ENCODE measurements at regions not wholly inside any gene's neighbourhood (a gene's known extent, or its start where the extent isn't known, plus 50 kb on each side); places are given as distances from the start of the nearest gene placed in this dataset.
"Not testable (repeated sequence)": the region's sequence is repeated elsewhere in the genome, so short reads cannot be mapped to it uniquely, and the experiment has no call there.

- no peak for DNase-seq (ENCODE audit: low spot score)
Measured at GRCh38 chr6:13874191-13874549, 50.6 kb upstream of the RNF182 start.

- no peak for DNase-seq (ENCODE audit: low spot score)
Measured at GRCh38 chr6:13873288-13874190, 51.2 kb upstream of the RNF182 start.

GRCh38 chr6:13872681-13873080 is 52.1 kb upstream of the RNF182 start:
- no peak for DNase-seq (ENCODE audit: low spot score)

GRCh38 chr6:13872006-13872405 is 52.7 kb upstream of the RNF182 start:
- DNase-seq (ENCODE audit: low spot score): not testable (repeated sequence)

DNA sequence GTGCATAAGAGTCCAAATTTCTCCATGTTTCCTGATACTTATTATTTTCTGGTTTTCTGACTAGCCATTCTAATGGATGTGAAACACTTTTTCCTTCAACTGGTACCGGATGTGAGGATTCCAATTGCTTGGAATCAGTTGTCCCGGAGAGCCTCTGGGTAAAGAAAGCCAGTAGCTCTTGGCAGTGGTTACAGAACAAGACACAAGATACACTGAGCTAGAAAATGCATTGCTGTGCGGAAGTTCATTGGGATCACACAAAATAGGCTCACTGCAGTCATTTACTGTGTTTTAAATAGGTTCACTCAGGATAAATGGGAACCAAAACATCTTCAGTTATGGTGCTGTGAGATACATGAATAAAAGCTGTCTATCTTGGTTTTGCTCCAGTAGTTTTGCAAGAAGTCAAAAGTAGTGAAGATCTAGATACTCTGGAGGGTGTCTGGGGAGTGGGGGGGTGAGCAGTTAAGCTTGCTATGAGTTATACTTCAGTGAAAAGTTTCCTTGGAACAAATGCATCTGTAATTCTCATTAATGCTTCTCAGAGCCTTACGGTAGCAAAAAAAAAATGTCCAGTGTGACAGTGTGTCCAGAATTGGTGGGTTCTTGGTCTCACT is 54.4 kb upstream of the RNF182 start:
- DNase-seq (ENCODE audit: low spot score): peak; percentile 9

DNA sequence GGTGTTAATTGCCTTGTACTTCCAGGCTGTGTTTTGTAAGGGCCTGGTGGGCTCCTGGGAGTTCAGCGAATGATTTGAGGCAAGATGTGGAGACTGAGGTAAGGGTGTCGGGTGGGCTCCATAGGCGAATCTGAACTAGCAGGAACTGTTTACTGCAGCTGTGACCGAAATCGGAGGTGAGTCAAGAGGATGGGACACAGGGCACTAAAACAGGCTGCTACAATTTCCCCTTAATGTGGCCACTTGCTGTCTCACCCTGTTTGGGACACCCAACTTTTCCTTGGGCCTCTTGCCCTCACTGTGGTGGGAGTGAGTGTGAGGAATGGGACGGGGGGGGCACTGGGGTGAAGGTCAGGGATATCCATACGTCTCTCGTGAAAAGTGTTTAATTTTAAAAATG is 53.9 kb upstream of the MCUR1 start:
- DNase-seq (ENCODE audit: low spot score): no peak

GRCh38 chr6:13866301-13866700 is 51.9 kb upstream of the MCUR1 start:
- DNase-seq (ENCODE audit: low spot score): no peak

DNA sequence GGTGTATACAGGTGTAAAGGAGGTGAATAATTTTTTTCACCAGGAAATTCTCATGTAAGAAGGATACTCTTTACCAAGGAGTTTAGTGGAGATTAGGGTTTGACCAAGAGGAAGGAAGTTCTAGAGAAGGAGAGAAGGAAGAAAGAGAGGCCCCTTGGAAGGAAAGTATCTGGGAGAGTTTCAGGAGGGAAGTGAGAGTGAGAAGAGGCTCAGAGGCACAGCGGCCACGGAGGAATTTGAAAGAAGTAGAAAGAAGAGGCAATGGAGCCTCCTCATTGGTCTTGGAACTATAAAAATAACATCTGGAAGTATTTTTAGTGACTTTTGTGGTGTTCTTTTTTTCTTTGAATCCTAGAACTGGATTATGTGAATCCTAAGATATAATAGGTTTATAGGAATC is 50.8 kb upstream of the MCUR1 start:
- DNase-seq (ENCODE audit: low spot score): peak; percentile 47

DNA sequence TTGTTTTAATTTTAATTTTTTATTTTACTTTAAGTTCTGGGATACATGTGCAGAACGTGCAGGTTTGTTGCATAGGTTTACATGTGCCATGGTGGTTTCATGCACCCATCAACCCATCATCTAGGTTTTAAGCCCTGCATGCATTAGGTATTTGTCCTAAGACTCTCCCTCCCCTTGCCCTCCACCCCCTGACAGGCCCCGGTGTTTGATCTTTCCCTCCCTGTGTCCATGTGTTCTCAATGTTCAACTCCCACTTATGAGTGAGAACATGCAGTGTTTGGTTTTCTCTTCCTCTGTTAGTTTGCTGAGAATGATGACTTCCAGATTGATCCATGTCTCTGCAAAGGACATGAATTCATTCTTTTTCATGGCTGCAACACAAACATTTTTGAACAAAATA is 50.3 kb upstream of the MCUR1 start:
- not testable (repeated sequence) for DNase-seq (ENCODE audit: low spot score)

Measured in globus pallidus (tissue), 1 donor.